Lower lobe of right lung (tissue), 2 donors: ENCODE measurements at regions not wholly inside any gene's neighbourhood (a gene's known extent, or its start where the extent isn't known, plus 50 kb on each side); places are given as distances from the start of the nearest gene placed in this dataset.

Source experiments
- ATAC-seq, 2 donors: fragments of 200-7000 bp; cut with Tn5 transposase; one replicate each; pipeline ENCODE4 v1.9.1; 2020 to 2022; ENCODE audit warnings: mild to moderate bottlenecking in 2 of 2, moderate library complexity in 2 of 2
- DNase-seq: peaks from one replicate; pipeline ENCODE4 v3.0.0-alpha.2; 2020
- H3K27ac ChIP-seq: fragments of 200-600 bp; one replicate; pipeline ENCODE4 v1.8.0; 2022
- H3K27me3 ChIP-seq: fragments of 200-600 bp; one replicate; pipeline ENCODE4 v1.8.0; 2022; ENCODE audit warnings: low read depth
- H3K36me3 ChIP-seq: fragments of 200-600 bp; one replicate; pipeline ENCODE4 v1.8.0; 2022; ENCODE audit warnings: mild to moderate bottlenecking
- H3K4me1 ChIP-seq: fragments of 200-600 bp; one replicate; pipeline ENCODE4 v1.8.0; 2022
- H3K4me3 ChIP-seq: fragments of 200-600 bp; one replicate; pipeline ENCODE4 v1.8.0; 2022; ENCODE audit warnings: mild to moderate bottlenecking
- H3K9me3 ChIP-seq: fragments of 200-600 bp; one replicate; pipeline ENCODE4 v1.8.0; 2022
- intact Hi-C: fragments of 100-400 bp; cut with DNase I; formaldehyde crosslinking; loops from one replicate; pipeline ENCODE4 v1.11.0; 2022
- TF ChIP-seq, protein P1 (sequence below): fragments of 200-600 bp; IDR thresholded peaks from one replicate; pipeline ENCODE4 v1.8.0; 2022; ENCODE audit warnings: antibody characterized with exemption, mild to moderate bottlenecking
- donor health status: DM: no; HTN: yes; CAD: no; lungs with severe emphysema.

DNA sequence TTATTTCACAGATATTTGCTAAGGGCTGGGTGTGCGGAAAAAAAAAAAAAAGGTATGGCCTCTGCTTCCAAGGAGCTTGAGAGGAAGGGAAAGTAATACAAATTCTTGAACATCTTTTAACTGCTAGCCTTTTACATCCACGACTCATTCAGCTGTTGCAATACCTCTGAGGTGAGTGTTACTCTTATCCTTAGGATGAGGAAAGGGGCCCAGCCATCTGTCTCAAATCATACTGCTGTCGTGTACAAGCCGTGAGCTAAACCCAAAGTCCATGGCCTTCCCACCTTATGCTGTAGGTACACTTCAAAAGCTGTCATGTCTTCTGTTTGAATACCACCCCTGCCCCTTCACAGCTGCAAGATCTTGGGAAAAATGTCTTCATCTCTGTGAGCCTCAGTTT, 146.8 kb downstream of the KCNRG start:
- no peak overlapping the region for H3K27ac ChIP-seq
- ATAC-seq (no peak), DNase-seq (no peak)
- no peaks in the 10 kb centered on the region for H3K9me3 ChIP-seq
- TF ChIP-seq, protein P1, sequence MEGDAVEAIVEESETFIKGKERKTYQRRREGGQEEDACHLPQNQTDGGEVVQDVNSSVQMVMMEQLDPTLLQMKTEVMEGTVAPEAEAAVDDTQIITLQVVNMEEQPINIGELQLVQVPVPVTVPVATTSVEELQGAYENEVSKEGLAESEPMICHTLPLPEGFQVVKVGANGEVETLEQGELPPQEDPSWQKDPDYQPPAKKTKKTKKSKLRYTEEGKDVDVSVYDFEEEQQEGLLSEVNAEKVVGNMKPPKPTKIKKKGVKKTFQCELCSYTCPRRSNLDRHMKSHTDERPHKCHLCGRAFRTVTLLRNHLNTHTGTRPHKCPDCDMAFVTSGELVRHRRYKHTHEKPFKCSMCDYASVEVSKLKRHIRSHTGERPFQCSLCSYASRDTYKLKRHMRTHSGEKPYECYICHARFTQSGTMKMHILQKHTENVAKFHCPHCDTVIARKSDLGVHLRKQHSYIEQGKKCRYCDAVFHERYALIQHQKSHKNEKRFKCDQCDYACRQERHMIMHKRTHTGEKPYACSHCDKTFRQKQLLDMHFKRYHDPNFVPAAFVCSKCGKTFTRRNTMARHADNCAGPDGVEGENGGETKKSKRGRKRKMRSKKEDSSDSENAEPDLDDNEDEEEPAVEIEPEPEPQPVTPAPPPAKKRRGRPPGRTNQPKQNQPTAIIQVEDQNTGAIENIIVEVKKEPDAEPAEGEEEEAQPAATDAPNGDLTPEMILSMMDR, result no peak
- peaks cover 3% of the 10 kb centered on the region for H3K4me1 ChIP-seq
- H3K36me3 ChIP-seq, result no peaks in the 10 kb centered on the region
- intact Hi-C loops, result no loop called here
- no peaks in the 10 kb centered on the region for H3K27me3 ChIP-seq
- no peak overlapping the region for H3K4me3 ChIP-seq

DNA sequence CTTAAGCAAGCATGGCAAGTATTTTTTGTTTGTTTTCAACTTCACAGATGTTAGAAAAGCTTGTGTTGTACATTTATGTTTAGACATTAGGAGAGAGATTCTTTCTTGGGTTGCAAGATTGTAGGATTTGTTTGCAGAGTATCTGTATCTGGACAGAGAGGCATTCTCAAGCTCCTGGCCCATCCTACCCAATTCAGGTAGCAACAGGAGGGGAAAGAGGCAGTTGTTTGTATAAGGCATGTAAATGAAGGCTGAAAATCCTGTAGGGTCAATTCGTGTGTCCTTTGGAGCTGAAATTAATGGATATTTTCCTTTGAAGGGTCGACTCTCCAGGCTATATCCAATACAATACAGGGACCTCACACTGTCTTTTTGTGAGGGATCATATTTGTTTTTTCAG, 147.3 kb downstream of the KCNRG start:
- intact Hi-C loops, result no loop called here
- DNase-seq (no peak), ATAC-seq (no peak)
- Histone ChIP-seq H3K4me3 (no peak overlapping the region), H3K4me1 (peaks cover 3% of the 10 kb centered on the region), H3K36me3 (no peaks in the 10 kb centered on the region), H3K9me3 (no peaks in the 10 kb centered on the region), H3K27ac (no peak overlapping the region), H3K27me3 (no peaks in the 10 kb centered on the region)
- TF ChIP-seq, protein P1, result no peak

DNA sequence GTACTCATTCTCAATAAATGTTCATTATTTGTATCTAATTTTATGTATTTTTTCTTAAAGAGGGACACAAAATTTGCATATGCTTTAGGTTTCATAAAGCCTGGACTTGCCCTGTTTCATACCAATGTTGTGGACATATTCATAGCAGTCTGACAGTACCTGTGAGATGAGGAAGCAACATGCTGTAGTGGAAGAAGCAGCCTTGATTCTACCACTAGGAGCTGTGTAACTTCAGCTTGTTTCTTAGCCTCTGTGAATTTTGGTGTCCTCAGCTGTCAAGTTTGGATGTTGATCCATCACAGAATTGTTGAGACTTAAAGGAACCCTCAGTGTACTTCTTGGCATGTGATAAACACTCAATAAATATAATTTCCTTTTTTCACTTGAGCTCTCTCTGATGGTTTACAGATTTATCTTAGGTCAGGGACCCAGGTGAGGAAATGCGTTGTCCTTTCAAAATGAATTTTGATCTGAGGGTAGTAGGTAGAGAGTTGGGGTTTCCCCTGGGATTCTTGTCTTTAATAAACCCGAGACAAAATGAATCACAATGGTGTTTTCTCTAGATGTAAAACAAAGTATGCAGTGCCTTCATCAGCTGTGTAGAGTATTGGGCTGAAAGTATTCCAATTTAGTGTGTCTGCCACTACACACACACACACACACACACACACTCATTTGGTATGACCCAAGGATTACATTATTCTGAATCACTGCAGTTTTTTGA, 152.1 kb downstream of the KCNRG start:
- Histone ChIP-seq H3K4me3 (no peak overlapping the region), H3K27me3 (no peaks in the 10 kb centered on the region), H3K36me3 (no peaks in the 10 kb centered on the region), H3K27ac (no peak overlapping the region), H3K9me3 (no peaks in the 10 kb centered on the region), H3K4me1 (peaks cover 4% of the 10 kb centered on the region)
- DNase-seq (no peak), ATAC-seq (no peak)
- intact Hi-C loops, result no loop called here
- TF ChIP-seq, protein P1, result no peak

DNA sequence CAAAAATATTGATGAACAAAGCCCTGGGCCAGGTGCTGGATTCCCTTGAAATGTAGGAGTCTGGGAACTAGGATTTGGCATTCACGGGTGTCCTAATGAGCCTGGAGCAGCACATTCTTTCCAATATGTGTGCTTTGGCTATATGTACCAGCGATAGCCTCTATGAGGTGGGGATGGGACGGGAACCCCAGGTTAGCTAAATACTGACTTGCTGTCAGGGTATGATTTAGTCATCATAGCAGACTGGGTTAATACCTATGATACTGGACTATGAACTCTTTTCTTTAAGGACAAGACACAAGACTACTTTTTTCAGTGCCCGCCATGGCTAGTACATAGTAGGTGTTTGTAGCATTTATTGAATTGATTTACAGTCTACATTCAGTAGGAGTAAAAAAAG, 152.7 kb downstream of the KCNRG start:
- Histone ChIP-seq H3K9me3 (no peaks in the 10 kb centered on the region), H3K4me3 (no peak overlapping the region), H3K36me3 (no peaks in the 10 kb centered on the region), H3K4me1 (peaks cover 4% of the 10 kb centered on the region), H3K27me3 (no peaks in the 10 kb centered on the region), H3K27ac (no peak overlapping the region)
- TF ChIP-seq, protein P1, result no peak
- intact Hi-C loops, result no loop called here
- no peak for DNase-seq
- ATAC-seq, result no peak

DNA sequence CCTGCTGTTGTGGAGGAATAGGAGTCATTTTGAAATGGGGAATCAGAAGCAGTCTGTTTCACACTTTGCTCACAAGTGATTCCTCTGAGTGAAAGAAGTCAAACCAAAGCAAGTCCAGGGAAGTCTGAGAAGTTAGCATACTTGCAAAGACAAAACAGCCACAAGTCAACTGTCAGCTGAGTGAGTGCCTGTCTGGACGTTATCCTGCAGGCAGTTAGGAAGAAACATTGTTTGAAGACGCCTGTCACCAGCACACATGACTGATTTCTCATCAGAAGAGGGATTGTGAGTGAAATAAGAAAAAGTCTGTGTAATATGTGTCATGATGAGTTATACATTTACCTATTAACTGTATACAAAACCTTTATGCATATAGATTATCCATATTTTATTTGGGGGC, 153.5 kb downstream of the KCNRG start:
- H3K4me3 ChIP-seq, result no peak overlapping the region
- H3K4me1 ChIP-seq, result peaks cover 4% of the 10 kb centered on the region
- TF ChIP-seq, protein P1, result no peak
- no peaks in the 10 kb centered on the region for H3K36me3 ChIP-seq
- H3K27ac ChIP-seq, result no peak overlapping the region
- H3K27me3 ChIP-seq, result no peaks in the 10 kb centered on the region
- intact Hi-C loops, result no loop called here
- no peak for ATAC-seq
- DNase-seq, result no peak
- no peaks in the 10 kb centered on the region for H3K9me3 ChIP-seq
